Mesenteric fat pad (tissue), 1 donor: ENCODE measurements at regions not wholly inside any gene's neighbourhood (a gene's known extent, or its start where the extent isn't known, plus 50 kb on each side); places are given as distances from the start of the nearest gene placed in this dataset.
"Not testable (repeated sequence)": the region's sequence is repeated elsewhere in the genome, so short reads cannot be mapped to it uniquely, and the experiment has no call there.

Experiments
- DNase-seq: peaks from one replicate; pipeline ENCODE4 v3.0.0-alpha.2; 2020; ENCODE audit warnings: low spot score
- donor health status: DM: yes; HTN: yes; CAD: no.

- no peak for DNase-seq
Measured at GRCh38 chrX:40414335-40414734, 166.4 kb upstream of the ATP6AP2 start.

- DNase-seq = no peak
Measured at GRCh38 chrX:40411340-40412111, 169.2 kb upstream of the ATP6AP2 start.

GRCh38 chrX:40410859-40411258, 169.9 kb upstream of the ATP6AP2 start:
- DNase-seq = no peak

GRCh38 chrX:40406330-40406859, 174.4 kb upstream of the ATP6AP2 start:
- no peak for DNase-seq

- no peak for DNase-seq
Measured at GRCh38 chrX:40405399-40405798, 175.4 kb upstream of the ATP6AP2 start.

GRCh38 chrX:40403757-40404156, 177.0 kb upstream of the ATP6AP2 start:
- no peak for DNase-seq

- DNase-seq = no peak
Measured at GRCh38 chrX:40402831-40403533, 177.8 kb upstream of the ATP6AP2 start.

GRCh38 chrX:40395102-40395501, 185.7 kb upstream of the ATP6AP2 start:
- no peak for DNase-seq

GRCh38 chrX:40394302-40394701, 186.5 kb upstream of the ATP6AP2 start:
- DNase-seq = no peak

- no peak for DNase-seq
Measured at GRCh38 chrX:40392599-40392998, 188.2 kb upstream of the ATP6AP2 start.

- DNase-seq = no peak
Measured at GRCh38 chrX:40391662-40392061, 189.1 kb upstream of the ATP6AP2 start.

GRCh38 chrX:40389555-40389954, 191.2 kb upstream of the ATP6AP2 start:
- DNase-seq = peak; percentile 30

- DNase-seq = peak; percentile 28
Measured at GRCh38 chrX:40388441-40388840, 192.3 kb upstream of the ATP6AP2 start.

GRCh38 chrX:40387869-40388268, 192.9 kb upstream of the ATP6AP2 start:
- DNase-seq = peak; percentile 6

- not testable (repeated sequence) for DNase-seq
Measured at GRCh38 chrX:40387311-40387710, 193.5 kb upstream of the ATP6AP2 start.

- peak; percentile 26 for DNase-seq
Measured at GRCh38 chrX:40385682-40386081, 195.1 kb upstream of the ATP6AP2 start.

GRCh38 chrX:40385256-40385655, 195.5 kb upstream of the ATP6AP2 start:
- no peak for DNase-seq

GRCh38 chrX:40383969-40384368, 196.8 kb upstream of the ATP6AP2 start:
- DNase-seq = no peak

GRCh38 chrX:40383360-40383759, 197.4 kb upstream of the ATP6AP2 start:
- peak; percentile 16 for DNase-seq

GRCh38 chrX:40380655-40381488, 199.9 kb upstream of the ATP6AP2 start:
- no peak for DNase-seq

- DNase-seq = no peak
Measured at GRCh38 chrX:40377684-40378083, 203.1 kb upstream of the ATP6AP2 start.

- no peak for DNase-seq
Measured at GRCh38 chrX:40374486-40374885, 206.3 kb upstream of the ATP6AP2 start.
